ENCODE measurements at regions not wholly inside any gene's neighbourhood (a gene's known extent, or its start where the extent isn't known, plus 50 kb on each side); places are given as distances from the start of the nearest gene placed in this dataset.
"Not testable (repeated sequence)": the region's sequence is repeated elsewhere in the genome, so short reads cannot be mapped to it uniquely, and the experiment has no call there.

DNA sequence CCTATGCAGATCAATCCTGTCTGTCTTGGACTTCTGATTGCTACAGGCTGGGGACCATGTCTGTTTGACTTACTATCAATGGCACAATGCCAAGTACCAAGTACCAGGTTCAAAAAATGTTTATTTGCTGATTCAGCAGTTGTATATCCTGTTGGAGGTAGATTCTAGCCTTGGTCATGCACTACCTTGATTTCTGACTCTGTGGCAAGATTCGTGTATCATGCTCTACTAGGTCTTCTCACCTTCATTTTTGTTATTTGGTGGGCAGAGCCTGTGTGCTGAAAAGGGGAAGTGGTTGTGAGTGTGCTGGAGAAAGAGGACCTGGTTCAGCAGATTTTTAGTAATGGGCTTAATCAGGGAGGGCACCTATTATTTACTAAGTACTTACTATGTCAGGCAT, 192.4 kb upstream of the MYLIP start:
- peak in 2 of 3 donors; percentile 62 to 88 for DNase-seq (ENCODE audit: low read depth in 2 of 3, low spot score in 2 of 3)

DNA sequence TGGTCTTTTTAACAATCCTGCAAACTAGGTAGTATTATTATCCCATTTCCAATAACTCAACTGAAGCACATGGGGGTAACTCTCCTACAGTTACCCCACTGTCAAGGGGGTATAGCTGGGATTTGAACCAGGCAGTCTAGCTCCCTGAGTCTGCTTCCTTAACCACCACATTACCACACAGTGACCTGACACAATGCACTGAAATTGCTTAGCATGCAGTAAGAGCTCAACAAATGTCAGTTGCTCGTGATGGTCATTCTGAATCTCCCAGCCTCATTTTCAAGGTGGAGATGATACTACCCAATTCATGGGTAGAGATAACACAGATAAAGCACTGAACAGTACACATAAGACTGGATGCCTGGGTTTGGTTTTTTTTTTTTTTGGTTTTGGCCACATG, 193.2 kb upstream of the MYLIP start:
- DNase-seq (ENCODE audit: low read depth in 2 of 3, low spot score in 2 of 3): no peak

DNA sequence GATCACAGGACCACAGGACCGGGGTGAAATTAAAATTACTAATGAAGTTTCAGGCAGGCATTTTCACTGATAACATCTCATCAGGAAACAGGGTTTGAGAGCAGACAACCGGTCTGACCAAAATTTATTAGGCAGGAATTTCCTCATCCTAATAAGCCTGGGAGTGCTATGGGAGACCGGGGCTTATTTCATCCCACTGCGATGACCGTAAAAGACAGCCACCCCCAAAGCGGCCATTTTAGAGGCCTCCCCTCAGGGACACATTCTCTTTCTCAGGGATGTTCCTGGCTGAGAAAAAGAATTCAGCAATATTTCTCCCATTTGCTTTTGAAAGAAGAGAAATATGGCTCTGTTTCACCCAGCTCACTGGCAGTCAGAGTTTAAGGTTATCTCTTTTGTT, 197.2 kb upstream of the MYLIP start:
- not testable (repeated sequence) for DNase-seq (ENCODE audit: low read depth in 2 of 3, low spot score in 2 of 3)

DNA sequence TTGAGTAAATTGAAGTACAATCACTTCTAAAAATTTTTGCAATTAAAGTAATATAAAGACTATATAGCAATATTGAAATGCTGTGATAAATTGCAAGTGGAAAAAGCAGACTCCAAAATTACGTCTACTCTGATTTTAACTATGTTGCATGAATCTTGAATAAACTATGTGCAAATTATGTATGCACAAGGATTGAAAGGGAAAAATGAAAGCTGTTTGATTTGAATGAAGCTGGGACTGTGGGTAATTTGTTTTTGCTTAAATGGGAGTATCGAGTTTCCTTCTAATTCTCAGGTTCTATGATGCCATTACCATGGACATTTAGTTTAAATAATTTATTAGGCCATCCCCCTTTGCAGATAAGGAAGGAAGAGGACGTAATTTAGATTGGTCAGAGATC, 198.7 kb upstream of the MYLIP start:
- DNase-seq (ENCODE audit: low read depth in 2 of 3, low spot score in 2 of 3): no peak

DNA sequence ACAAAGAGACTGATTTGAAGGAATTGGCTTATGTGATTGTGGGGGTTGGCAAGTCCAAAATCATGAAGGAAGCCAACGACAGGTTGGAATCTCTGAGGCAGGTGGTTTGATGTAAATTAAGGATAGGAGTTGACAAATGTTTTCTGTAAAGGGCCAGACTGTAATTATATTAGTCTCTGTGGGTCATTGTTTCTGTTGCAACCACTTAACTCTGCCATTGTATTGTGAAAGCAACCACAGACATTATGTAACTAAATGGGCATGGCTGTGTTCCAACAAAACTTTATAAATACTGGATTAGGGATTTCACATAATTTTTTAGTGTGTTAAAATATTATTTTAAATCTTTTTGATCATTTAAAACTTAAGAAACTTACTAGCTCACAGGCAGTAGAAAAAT, 199.2 kb upstream of the MYLIP start:
- DNase-seq (ENCODE audit: low read depth in 2 of 3, low spot score in 2 of 3): no peak

DNA sequence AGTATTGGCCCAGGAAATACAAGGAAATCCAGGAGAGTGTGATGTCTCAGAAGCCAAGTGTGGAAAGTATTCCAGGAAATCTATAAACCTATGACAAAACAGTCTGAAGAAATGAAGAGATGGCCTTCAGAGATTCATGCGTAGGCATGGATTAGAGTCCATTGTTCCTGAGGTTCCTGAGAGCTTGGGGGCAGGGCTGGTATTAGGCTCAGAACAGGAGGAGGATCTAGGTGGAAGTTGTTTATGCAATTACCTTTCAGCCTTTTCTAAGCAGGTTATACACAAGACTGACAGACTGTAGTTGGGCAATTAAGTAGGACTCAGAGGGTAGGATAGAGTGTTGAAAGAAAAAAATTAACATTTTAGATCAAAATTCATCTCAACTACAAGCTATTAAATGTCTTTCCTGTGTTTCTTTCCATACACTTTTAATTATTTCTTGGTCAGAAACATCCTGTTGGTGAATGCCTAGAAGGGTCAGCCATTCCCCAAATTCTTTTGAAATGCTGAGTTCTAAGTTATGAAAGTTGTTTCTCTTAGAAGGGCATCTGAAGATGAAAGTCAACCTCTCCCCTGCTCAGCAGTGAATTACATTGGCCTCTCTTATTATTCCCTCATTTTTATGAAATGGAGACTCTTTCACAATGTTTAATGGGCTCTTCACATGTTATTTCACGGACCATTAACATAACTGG, 201.2 kb upstream of the MYLIP start:
- no peak for DNase-seq (ENCODE audit: low read depth in 2 of 3, low spot score in 2 of 3)

DNA sequence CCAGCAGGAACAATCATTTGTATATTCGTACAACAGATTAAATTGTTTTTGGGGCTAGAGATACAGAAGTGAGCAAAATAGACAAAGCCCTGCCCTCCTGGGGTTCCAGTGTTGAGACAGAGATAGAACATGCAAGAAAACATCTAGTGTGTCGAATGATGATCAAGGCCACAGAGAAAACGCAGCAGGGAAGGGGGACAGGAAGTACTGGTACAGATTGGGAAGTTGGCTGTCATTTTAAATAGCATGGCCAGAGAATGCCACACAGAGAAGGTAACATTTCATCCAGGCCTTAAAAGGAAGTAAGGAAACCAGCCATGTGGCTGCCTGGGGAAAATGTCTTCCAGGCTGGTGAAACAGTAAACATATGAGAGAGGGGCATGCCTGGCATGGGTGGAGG, 202.6 kb upstream of the MYLIP start:
- no peak for DNase-seq (ENCODE audit: low read depth in 2 of 3, low spot score in 2 of 3)

DNA sequence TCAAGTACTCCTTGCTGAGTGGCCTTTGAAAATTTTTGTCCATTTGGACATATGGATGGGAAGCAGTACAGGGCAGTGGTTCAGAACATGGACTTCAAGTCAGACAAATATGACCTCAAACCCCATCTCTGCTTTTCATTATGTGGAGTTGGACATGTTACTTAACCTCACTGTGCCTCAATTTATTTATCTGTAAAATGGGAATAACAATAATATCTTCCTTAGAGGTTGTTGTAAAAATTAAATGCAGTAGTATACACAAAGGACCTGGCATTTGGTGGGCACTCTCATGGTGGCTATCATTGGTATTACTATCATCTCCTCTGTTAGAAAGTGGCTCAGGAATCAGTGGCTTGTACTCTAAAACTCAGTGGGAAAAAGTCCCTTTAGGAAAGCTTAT, 204.0 kb upstream of the MYLIP start:
- no peak for DNase-seq (ENCODE audit: low read depth in 2 of 3, low spot score in 2 of 3)

DNA sequence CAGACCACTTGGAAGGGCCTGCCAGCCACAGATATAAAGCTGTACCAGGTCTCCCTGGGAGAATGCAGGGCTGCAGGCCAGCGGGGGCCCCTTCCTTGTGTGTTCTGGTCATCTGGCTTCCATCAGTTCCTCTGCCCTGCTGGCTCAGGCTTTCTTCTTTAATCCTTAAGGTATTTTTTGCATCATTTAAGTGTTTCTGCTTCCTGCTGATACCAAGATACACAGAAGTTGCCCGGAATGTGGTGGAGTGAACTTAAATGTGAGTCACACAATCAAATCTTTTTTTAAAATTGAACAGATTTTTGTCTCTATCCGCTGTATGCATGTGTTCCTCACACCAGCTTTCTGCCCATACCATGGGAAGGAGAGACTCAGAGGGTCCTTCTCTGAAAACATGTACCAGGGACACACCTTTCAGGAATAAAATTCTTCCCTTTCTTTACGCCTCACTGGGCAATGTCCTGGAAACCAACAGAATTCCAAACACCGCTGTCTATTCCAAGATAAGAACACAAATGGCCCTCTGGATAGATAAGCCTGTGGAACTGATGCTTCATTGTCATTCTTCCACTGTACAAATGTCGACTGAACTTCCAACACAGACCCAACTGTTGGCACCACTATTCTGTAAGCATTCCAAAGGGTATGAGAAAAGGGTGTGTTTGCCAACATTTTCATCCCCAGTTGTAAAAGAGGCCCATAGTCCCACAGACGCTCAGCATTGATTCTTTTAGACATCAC, 206.2 kb upstream of the MYLIP start:
- peak in 2 of 3 donors; percentile 90 to 96 for DNase-seq (ENCODE audit: low read depth in 2 of 3, low spot score in 2 of 3)

DNA sequence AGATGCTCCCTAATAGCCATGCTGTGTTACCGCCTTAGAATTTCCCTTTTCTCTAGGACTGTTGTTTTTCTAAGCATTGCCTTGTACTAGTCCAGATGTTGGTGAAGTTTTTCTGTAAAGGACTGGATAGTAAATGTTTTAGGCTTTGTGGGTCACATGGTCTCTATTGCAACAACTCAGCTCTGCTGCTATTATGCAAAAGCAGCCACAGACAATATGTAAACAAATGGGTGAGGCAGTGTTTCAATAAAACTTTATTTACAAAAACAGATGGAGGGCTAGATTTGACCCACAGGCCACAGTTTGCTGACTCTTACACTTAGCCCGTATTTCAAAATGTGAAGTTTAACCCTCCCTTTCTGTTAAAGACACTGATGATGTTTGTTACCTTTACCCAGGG, 207.6 kb upstream of the MYLIP start:
- DNase-seq (ENCODE audit: low read depth in 2 of 3, low spot score in 2 of 3): no peak

DNA sequence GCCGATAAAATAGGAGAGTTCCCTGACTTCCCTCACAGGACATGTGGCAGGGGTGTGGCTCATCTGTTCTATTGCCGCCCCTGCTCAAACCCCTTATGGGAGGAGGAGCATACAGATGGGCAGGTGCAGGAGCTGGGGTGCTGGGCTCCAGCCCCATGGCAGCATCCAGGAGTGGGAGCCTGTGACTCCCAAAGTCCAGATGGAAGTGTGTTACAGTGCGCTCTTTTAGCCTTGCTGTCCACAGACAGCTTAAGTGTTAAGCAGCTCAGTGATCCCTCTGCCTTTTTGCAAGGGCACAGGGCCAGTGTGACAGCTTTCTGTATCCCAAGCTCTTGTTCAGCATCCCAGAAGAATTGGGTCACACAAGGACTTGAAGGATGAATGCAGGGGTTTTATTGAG, 212.3 kb upstream of the MYLIP start:
- DNase-seq (ENCODE audit: low read depth in 2 of 3, low spot score in 2 of 3): no peak

DNA sequence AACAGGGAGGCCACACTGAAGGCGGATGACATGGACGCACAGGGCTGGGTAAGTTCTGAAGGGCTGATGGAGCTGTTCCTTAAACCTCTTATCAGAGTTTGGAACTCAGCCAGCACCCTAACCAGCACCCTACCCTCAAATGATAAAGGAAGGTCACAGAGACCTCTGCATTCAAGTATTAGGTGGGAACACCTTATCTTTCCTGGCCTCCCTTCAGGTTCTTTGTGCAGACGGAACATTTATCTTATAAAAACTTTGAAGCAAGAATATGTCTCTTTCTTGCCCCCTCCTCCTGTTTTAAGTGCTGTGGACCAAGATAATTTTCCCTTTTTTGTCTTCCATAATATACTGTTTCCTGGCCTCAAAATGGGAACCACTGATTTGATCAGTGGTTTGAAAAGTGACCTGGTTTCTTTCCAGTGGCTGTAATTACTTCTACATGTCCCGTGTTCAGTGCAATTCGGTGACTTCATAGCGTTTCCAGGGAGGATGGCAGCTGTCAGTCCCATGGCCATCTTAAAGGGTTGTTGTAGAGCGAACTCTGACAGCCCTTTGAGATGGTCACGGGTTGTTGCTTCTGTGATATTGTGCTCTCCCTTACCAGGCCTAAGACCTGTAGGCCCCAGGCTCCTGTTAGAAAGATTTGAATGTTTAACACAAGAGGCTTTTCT, 213.2 kb upstream of the MYLIP start:
- no peak for DNase-seq (ENCODE audit: low read depth in 2 of 3, low spot score in 2 of 3)

DNA sequence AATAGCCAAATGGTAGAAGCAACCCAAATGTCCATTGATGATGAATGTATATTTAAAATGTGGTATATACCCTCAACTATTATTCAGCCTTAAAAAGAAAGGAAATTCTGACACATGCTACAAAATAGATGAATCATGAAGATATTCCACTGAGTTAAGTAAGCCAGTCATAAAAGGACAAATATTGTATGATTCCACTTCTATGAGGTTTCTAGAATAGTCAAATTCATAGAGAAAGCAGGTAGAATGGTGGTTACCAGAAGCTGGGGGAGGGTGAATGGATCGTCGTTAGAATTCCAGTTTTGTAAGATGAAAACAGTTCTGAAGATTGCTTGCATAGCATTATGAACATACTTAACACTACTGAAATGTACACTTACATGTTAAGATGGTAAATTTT, 214.3 kb upstream of the MYLIP start:
- no peak for DNase-seq (ENCODE audit: low read depth in 2 of 3, low spot score in 2 of 3)

DNA sequence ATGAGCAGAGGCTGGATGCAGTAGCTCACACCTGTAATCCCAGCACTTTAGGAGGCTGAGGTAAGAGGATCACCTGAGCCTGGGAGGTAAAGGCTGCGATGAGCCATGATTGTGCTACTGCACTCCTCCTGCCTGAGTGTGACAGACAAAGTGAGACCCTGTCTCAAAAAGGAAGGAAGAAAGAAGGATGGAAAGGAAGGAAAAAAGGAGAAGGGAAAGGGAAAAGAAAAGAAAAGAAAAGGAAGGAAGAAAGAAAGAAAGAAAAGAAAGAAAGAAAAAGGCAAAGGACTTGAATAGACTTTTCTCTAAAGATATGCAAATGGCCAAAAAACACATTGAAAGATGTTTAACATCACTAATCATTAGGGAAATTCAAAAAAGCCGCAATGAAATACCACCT, 215.3 kb upstream of the MYLIP start:
- DNase-seq (ENCODE audit: low read depth in 2 of 3, low spot score in 2 of 3): no peak

DNA sequence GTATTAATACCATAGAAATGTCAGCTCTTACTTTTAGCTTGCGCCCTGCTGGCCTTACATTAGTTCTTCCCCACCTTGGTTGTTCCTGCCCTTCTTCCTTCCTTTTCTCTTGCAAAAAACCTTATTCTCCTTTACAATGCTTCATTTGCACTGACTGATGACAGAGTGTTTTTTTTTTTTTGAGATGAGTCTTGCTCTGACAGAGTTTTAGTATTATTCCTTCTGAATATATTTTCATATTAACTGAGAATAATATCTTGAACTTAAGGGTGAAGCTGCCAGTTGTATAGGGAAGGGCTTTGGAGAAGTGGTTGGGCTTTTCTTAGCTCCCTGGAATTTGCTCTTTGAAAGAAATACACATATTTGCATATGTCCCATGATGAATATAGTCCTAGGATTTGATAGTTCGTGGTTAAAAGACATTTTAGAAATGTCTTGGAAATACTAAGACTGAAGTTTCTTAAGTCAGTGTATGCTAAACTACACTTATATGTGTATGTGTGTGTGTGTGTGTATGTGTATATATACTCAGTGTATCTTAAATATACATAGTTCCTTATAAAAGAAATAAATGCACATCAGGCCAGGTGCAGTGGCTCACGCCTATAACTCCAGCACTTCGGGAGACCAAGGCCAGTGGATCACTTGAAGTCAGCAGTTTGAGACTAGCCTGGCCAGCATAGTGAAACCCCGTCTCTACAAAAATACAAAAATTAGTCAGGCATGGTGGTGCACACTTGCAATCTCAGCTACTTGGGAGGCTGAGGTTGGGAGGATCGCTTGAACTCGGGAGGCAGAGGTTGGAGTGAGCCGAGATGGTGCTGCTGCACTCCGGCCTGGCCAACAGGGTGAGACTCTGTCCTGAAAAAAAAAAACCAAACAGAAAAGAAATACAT, 216.1 kb upstream of the MYLIP start:
- no peak for DNase-seq (ENCODE audit: low read depth in 2 of 3, low spot score in 2 of 3)

DNA sequence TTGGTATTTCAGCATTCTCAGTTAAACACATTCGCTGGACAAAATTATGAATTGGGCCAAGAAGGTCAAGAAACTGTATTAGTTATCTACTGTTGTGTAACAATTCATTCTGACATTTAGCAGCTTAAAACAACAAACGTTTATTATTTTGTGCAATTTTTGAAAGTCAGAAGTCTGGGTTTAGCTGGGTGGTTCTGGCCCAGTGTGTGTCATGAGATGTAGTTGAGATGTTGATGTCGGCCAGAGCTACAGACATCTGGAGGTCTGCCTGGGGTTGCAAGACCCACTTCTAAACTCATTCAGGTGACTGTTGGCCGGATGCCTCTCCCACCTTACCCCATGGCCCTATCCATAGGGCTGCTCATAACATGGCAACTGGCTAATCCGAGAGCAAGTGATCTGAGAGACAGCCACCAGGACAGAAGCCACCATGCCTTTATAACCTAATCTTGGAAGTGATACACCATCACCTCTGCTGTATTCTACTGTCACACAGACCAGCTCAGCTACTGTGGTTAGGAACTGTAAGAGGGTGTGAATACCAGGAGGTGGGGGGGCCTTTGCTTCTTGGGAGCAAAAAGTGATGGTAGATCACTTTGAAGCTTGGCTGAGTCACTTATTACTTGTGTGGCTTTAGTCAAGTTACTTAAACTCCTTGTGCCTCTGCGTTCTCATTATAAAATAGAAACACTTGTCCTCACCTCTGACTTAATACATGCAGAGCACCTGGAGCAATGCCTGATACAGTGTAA, 217.0 kb upstream of the MYLIP start:
- DNase-seq (ENCODE audit: low read depth in 2 of 3, low spot score in 2 of 3): no peak

DNA sequence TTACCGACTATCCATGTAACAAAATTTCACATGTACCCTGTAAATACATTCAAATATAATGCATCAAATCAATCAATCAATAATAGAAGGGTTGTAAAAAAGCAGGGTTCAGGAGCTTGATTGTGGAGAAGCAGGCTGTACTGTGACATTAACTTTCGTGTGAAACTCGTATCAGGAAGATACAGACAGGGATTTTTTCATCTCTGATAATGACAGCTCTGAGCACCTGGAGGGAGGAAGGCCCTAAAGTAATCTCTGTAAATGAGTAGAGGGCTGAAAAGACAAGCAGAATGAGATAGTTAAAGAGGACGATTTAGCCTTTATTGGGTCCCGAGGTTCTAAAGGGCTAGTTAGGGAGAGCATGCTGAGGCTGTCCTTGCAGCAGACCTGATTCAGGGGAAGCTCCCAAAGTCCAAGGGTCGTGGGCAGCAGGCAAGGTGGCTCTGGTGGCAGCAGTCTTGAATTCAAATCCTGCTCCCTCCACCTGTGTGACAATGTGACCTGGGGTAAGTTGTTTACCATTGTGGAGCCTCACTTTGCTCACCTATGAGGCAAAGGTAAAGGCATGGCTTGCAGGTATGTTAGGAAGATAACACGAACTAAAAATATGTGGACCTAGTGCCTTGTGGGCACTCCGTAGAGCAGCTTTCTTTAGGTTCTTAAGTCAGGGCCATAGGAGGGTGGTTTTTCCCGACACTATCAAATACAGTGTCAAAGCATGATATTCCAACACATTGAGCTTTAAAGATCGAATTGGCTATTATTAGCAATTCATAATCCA, 219.4 kb upstream of the MYLIP start:
- DNase-seq (ENCODE audit: low read depth in 2 of 3, low spot score in 2 of 3): no peak

DNA sequence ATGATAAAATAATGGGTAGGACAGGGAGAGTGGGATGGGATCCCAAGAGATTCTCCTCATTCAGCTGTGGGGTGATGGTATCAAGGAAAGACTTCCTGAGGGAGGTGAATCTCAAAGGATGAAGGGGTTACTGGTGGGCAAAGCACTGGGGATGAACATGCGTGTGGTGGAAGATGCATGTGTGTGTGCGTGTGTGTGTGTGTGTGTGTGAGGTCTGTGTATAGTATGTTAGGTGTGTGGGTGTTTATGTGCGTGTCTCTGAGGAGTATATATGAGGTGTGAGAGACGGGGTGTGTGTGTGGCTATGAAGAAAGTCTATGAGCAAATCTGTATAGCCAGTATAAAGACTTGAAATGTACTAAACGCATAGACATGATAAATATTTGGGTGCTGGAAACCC, 220.0 kb upstream of the MYLIP start:
- no peak for DNase-seq (ENCODE audit: low read depth in 2 of 3, low spot score in 2 of 3)

DNA sequence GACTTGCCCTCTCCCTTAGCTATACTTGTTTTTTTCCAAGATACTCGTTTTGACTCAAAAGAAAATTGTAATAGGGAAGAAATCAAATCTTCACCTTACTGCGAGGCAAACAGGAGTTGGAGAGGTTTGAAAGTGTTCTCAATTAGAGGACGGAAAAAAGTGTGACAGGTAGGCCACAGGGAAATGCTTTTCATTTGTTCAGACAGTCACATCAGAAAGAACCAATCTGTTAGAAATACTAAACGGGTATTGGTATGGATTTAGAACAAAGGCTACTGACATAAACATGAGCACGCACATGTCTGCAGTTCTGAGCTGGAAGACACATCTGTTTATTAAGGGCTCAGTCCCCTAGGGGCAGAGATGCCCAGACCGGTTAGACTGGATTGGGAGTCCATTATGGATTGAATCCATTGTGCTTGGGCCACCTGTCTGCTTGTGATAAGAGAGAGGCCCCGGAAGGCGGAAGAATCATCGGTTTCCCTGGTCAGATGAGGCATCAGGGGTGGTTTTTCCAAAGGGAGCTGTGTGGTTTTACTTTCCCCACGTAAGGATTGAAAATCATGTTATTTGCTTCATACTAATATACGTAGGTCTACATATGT, 220.9 kb upstream of the MYLIP start:
- DNase-seq (ENCODE audit: low read depth in 2 of 3, low spot score in 2 of 3): no peak

Measured in hematopoietic multipotent progenitor cell (in vitro differentiated cells).